HG03520 (cell line): ENCODE measurements at regions not wholly inside any gene's neighbourhood (a gene's known extent, or its start where the extent isn't known, plus 50 kb on each side); places are given as distances from the start of the nearest gene placed in this dataset.

Experiments
- ATAC-seq: cut with Tn5 transposase; IDR thresholded peaks from one replicate; pipeline ENCODE4 v1.9.1; 2021; ENCODE audit warnings: mild to moderate bottlenecking, moderate library complexity; ENCODE audit not compliant: unreplicated experiment

DNA sequence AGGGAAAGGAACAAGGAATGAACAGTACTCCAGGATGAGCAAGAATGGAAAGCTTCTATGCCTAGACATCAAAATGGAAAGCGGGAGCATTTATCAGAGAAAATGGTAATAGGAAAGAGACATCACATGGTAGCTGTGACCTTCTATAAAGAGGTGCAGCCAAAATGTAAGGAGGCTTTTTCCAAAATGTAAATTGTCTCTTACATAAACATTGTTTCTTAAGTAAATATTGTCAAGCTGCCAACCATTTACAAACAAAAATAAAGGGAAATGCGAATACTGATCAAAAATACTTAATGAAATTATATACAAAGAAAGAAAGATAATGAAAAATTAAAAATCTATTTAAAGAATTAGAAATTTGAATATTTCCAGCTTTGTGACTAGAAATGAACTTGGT lies 55.0 kb upstream of the RASGEF1B start:
- ATAC-seq = no peak

DNA sequence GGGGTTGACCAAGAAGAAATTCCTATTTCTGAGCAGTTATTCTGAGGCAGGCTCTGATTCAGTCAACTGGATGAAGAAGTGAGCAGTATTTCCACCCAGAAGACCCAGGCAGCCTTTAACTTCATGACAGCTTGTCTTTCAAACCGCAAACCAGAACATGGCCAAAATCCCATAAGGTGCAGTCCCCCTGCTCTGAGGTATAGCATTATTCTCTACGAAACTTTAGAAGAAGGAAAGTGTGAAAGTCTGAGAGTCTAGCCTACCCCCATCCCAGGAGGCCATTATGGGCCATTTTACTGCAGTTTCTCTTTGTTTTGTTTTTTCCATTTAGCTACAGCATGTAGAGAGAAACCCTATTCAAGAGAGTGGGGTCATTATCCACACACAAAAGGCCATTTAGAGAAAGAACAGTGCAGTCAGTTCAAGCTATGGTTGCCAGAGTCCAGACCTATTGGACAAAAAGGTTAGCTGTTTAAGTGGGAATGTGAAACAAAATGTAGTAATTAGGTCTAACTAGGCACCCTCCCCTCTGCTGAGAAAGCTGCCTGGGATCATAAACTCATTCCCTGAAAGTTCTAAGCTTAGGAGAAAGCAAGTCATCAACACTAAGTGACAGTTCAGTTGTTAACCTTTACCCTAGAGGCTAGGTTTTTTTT lies 52.1 kb upstream of the RASGEF1B start:
- ATAC-seq = peak; percentile 74

DNA sequence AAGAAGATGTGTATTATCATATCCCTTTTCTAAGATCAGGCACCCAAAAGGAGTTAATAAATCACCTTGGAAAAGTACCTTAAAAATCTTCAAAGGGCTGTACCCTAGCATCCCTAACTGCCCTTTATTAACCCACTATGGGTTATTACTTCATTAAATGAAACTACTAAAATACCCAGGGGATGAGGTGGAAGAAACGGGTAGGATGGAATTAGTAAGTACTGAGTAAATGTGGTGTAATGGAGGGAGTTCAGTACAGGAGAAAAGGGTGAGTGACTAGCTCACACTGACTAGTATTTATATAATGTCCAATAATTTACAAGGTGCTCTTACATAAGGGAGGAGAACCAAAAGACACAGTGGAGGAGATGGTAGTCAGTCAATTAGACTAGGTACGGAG lies 51.0 kb upstream of the RASGEF1B start:
- no peak for ATAC-seq

DNA sequence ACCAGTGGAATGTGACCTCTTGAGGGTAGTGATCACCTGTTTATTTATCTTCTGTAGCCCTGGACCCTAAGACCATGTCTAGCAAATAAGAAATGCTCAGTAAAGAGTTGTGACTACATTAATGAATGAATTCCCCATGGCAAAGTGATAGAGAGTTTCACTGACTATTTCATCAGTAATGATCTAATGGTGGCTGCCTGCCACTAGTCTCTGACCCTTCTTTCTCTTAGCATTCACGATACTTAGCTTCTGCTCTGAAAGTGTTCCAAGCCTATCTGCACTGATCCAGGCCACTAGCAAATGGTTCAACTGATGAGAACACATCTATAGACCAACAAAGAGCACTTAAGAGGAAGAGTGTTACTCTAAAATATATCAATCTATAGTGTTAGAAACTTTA lies 50.0 kb upstream of the RASGEF1B start:
- ATAC-seq = no peak
